PC-3 (cell line): ENCODE measurements at regions not wholly inside any gene's neighbourhood (a gene's known extent, or its start where the extent isn't known, plus 50 kb on each side); places are given as distances from the start of the nearest gene placed in this dataset.

Source experiments
- CTCF ChIP-seq: fragments of 300-600 bp; sonication (generic); conservative IDR thresholded peaks from 2 replicates; pipeline ENCODE4 v1.5.1; 2017; ENCODE audit warnings: antibody characterized with exemption, low read depth, mild to moderate bottlenecking, low read length
- EZH2 ChIP-seq: fragments of 300-600 bp; sonication (generic); IDR thresholded peaks from one replicate; pipeline ENCODE4 v1.6.1; 2017; ENCODE audit warnings: antibody characterized with exemption, mild to moderate bottlenecking, low read length; ENCODE audit not compliant: unreplicated experiment

GRCh38 chr3:56864090-56864489 lies 62.3 kb upstream of the ARHGEF3 start:
- no peak for TF ChIP-seq CTCF
- TF ChIP-seq EZH2, result no peak
